HCT116 (cell line): ENCODE measurements at regions not wholly inside any gene's neighbourhood (a gene's known extent, or its start where the extent isn't known, plus 50 kb on each side); places are given as distances from the start of the nearest gene placed in this dataset.

Source experiments
- ATAC-seq: fragments of 200-7000 bp; cut with Tn5 transposase; 2 replicates; pipeline ENCODE4 v1.9.1; 2020; ENCODE audit warnings: mild to moderate bottlenecking, moderate library complexity
- BruUV-seq: library from RNA; stranded (reverse); fragments of 400-500 nt; replicated peaks from 2 replicates; lab custom pipeline; 2021; lab: Mats Ljungman, UMichigan
- CTCF ChIA-PET: fragments of 300-600 bp; sonication (Branson Sonifier 250); formaldehyde crosslinking; loops from one replicate; lab custom pipeline; 2021; ENCODE audit warnings: antibody characterized with exemption; lab: Charles Lee
- POLR2A ChIA-PET: fragments of 300-600, 350-600 bp; sonication (Branson Sonifier 250); formaldehyde crosslinking; loops from one replicate; lab custom pipeline; 2021; ENCODE audit warnings: antibody characterized with exemption; lab: Charles Lee
- RAD21 ChIA-PET, 2 experiments: fragments of 300-600 bp; sonication (Branson Sonifier 250); formaldehyde crosslinking; loops; one replicate each; lab custom pipeline; 2023; ENCODE audit warnings: low total read pairs in 2 of 2; ENCODE audit not compliant: uncharacterized antibody in 2 of 2, unreplicated experiment in 2 of 2, low non-redundant PET in 1 of 2; lab: Charles Lee
- DNase-seq: peaks from one replicate; pipeline ENCODE4 v3.0.0-alpha.2; 2010; ENCODE audit warnings: low read depth, low spot score
- H2AFZ ChIP-seq: fragments of 200-600 bp; shearing (Covaris generic), sonication (generic); 2 replicates; pipeline ENCODE4 v1.6.1; 2017; ENCODE audit warnings: low read depth, mixed run types, mixed read lengths, antibody characterized with exemption, low read length; ENCODE audit not compliant: poor library complexity, severe bottlenecking
- H3K27ac ChIP-seq: 2 replicates; pipeline ENCODE4 v1.5.1; 2012; ENCODE audit warnings: low read depth, low read length
- H3K27me3 ChIP-seq: fragments of 200-600 bp; sonication (generic); 2 replicates; pipeline ENCODE4 v1.6.1; 2016; ENCODE audit warnings: mixed run types, low read length, mixed read lengths; ENCODE audit not compliant: insufficient read depth
- H3K36me3 ChIP-seq, 2 experiments: fragments of 200-500 bp in 1 of 2; fragments of 200-600 bp in 1 of 2; sonication (Bioruptor generic) in 1 of 2; sonication (generic) in 1 of 2; 2 replicates each; pipeline versions ENCODE4 v1.5.1 to v1.6.1; 2014 to 2016; ENCODE audit warnings: low read length in 2 of 2, inconsistent platforms in 1 of 2, mixed read lengths in 1 of 2, mixed run types in 1 of 2; ENCODE audit not compliant: insufficient read depth in 2 of 2, control insufficient read depth in 1 of 2
- H3K4me1 ChIP-seq, 2 experiments: fragments of 200-600 bp in 1 of 2; sonication (generic) in 1 of 2; 2 replicates each; pipeline versions ENCODE4 v1.5.1 to v1.6.1; 2012 to 2017; ENCODE audit warnings: low read length in 2 of 2, inconsistent platforms in 1 of 2, mild to moderate bottlenecking in 1 of 2, mixed read lengths in 1 of 2, mixed run types in 1 of 2, moderate library complexity in 1 of 2; ENCODE audit not compliant: insufficient read depth in 2 of 2, control insufficient read depth in 1 of 2
- H3K4me2 ChIP-seq: fragments of 200-600 bp; sonication (generic); 2 replicates; pipeline ENCODE4 v1.6.1; 2017; ENCODE audit warnings: mixed run types, low read length, mixed read lengths
- H3K4me3 ChIP-seq, 2 experiments: fragments of 200-600 bp in 1 of 2; sonication (generic) in 1 of 2; replicated peaks in 1 of 2; 2 replicates each; pipeline ENCODE4 v1.5.1; 2011 to 2016; ENCODE audit warnings: low read length in 2 of 2, control low read depth in 1 of 2, low read depth in 1 of 2, mild to moderate bottlenecking in 1 of 2, mixed read lengths in 1 of 2, mixed run types in 1 of 2
- H3K79me2 ChIP-seq: fragments of 200-600 bp; sonication (generic); 2 replicates; pipeline ENCODE4 v1.6.1; 2017; ENCODE audit warnings: mild to moderate bottlenecking, mixed run types, low read length, moderate library complexity, mixed read lengths; ENCODE audit not compliant: insufficient read depth
- H3K9ac ChIP-seq: fragments of 200-600 bp; sonication (generic); 2 replicates; pipeline ENCODE4 v1.6.1; 2016; ENCODE audit warnings: low read length, mixed read lengths
- H3K9me2 ChIP-seq: fragments of 200-600 bp; sonication (generic), shearing (Covaris generic); 2 replicates; pipeline ENCODE4 v1.6.1; 2017; ENCODE audit warnings: mixed run types, mild to moderate bottlenecking, moderate library complexity; ENCODE audit not compliant: insufficient read depth
- H3K9me3 ChIP-seq, 2 experiments: fragments of 200-500 bp in 1 of 2; fragments of 200-600 bp in 1 of 2; sonication (Bioruptor generic) in 1 of 2; sonication (generic) in 1 of 2; 2 replicates each; pipeline ENCODE4 v1.6.1; 2014 to 2017; ENCODE audit warnings: low read length in 2 of 2, mixed read lengths in 2 of 2, inconsistent platforms in 1 of 2, low read depth in 1 of 2, mild to moderate bottlenecking in 1 of 2, mixed run types in 1 of 2, moderate library complexity in 1 of 2; ENCODE audit not compliant: control insufficient read depth in 1 of 2, insufficient read depth in 1 of 2
- H4K20me1 ChIP-seq: fragments of 200-600 bp; sonication (generic), shearing (Covaris generic); 2 replicates; pipeline ENCODE4 v1.6.1; 2017; ENCODE audit warnings: mixed run types, mild to moderate bottlenecking, moderate library complexity; ENCODE audit not compliant: insufficient read depth
- ATF3 ChIP-seq: IDR thresholded peaks from 2 replicates; pipeline ENCODE4 v1.6.1; 2012
- CTCF ChIP-seq, 3 experiments: fragments of 200-600 bp in 1 of 3; sonication (generic) in 1 of 3; IDR thresholded peaks in 2 of 3; conservative IDR thresholded peaks in 1 of 3; 2 replicates each; pipeline ENCODE4 v1.5.1; 2012 to 2017; ENCODE audit warnings: low read depth in 2 of 3, low read length in 2 of 3, antibody characterized with exemption in 1 of 3, borderline replicate concordance in 1 of 3, control low read depth in 1 of 3, mild to moderate bottlenecking in 1 of 3, mixed read lengths in 1 of 3, mixed run types in 1 of 3, moderate library complexity in 1 of 3; ENCODE audit not compliant: insufficient read depth in 1 of 3
- EGR1 ChIP-seq: IDR thresholded peaks from 2 replicates; pipeline ENCODE4 v1.6.1; 2012; ENCODE audit warnings: low read depth
- ELF1 ChIP-seq: IDR thresholded peaks from 2 replicates; pipeline ENCODE4 v1.6.1; 2012; ENCODE audit warnings: low read depth, borderline replicate concordance
- EZH2phosphoT487 ChIP-seq: fragments of 200-600 bp; IDR thresholded peaks from 2 replicates; pipeline ENCODE4 v1.6.1; 2018; ENCODE audit warnings: antibody characterized with exemption, borderline replicate concordance
- MAX ChIP-seq: IDR thresholded peaks from 2 replicates; pipeline ENCODE4 v1.6.1; 2012
- RAD21 ChIP-seq: IDR thresholded peaks from 2 replicates; pipeline ENCODE4 v1.6.1; 2012; ENCODE audit warnings: low read depth, mild to moderate bottlenecking
- SIN3A ChIP-seq: IDR thresholded peaks from 2 replicates; pipeline ENCODE4 v1.6.1; 2012; ENCODE audit warnings: low read depth
- TCF7L2 ChIP-seq: IDR thresholded peaks from 2 replicates; pipeline ENCODE4 v1.7.0; 2011; ENCODE audit warnings: borderline replicate concordance, inconsistent platforms; ENCODE audit not compliant: insufficient read depth, insufficient read length; ENCODE audit errors: extremely low read depth
- YY1 ChIP-seq: IDR thresholded peaks from 2 replicates; pipeline ENCODE4 v1.6.1; 2011; ENCODE audit warnings: low read length, low read depth, moderate library complexity, mild to moderate bottlenecking; ENCODE audit not compliant: insufficient replicate concordance; ENCODE audit errors: extremely low read depth
- ZBTB33 ChIP-seq: IDR thresholded peaks from 2 replicates; pipeline ENCODE4 v1.6.1; 2011; ENCODE audit warnings: mild to moderate bottlenecking, low read length, moderate library complexity; ENCODE audit not compliant: insufficient replicate concordance; ENCODE audit errors: extremely low read depth
- ZNF274 ChIP-seq: fragments of 200-500 bp; sonication (Bioruptor generic); IDR thresholded peaks from 2 replicates; pipeline ENCODE4 v1.6.1; 2014; ENCODE audit warnings: mild to moderate bottlenecking, low read depth, low read length, inconsistent platforms
- intact Hi-C: fragments of 100-400 bp; cut with micrococcal nuclease; formaldehyde crosslinking; loops from 2 replicates; pipeline ENCODE4 v1.10.0; 2022

GRCh38 chr6:28769626-28770402, 154.0 kb downstream of the TRIM27 start:
- no peak overlapping the region for H3K27ac ChIP-seq
- no peak overlapping the region for H3K4me3 ChIP-seq
- H3K36me3 ChIP-seq: no peaks in the 10 kb centered on the region
- ATAC-seq: peak; percentile 71
- H3K9me3 ChIP-seq: no peaks in the 10 kb centered on the region
- TF ChIP-seq RAD21 (peak; percentile 61), CTCF (IDR thresholded peaks at IDR 0.05 in 2 of 3, conservative IDR thresholded peaks at IDR 0.05 in 1 of 3; ENCODE audit: borderline replicate concordance in 1 of 3, insufficient read depth in 1 of 3, low read depth in 2 of 3, low read length in 2 of 3) (peak; percentile 28 to 53 (median 35); a peak in 5 of 6 replicates), TCF7L2 (no peak)
- no peak for DNase-seq
- BruUV-seq: no TSS peak
- 0 out of 2 replicates have a peak overlapping the region, but pooled peaks have one; percentile 21 for H3K4me2 ChIP-seq
- H3K79me2 ChIP-seq: no peaks in the 10 kb centered on the region
- no peaks in the 10 kb centered on the region for H3K9me2 ChIP-seq
- H3K9ac ChIP-seq: no peak overlapping the region
- peaks cover 22 to 36% of the 10 kb centered on the region in 2 experiments for H3K4me1 ChIP-seq
- no peaks in the 10 kb centered on the region for H3K27me3 ChIP-seq
- no peaks in the 10 kb centered on the region for H4K20me1 ChIP-seq
- POLR2A ChIA-PET: interaction anchor here (1.3 kb wide), 1 partner anchor 11 kb away, joined by 4 read pairs; no protein-coding TSS in a partner anchor
- CTCF ChIA-PET: interaction anchor here (0.8 to 1.4 kb wide), 4 partner anchors 10 to 90 kb away, joined by 3 to 6 read pairs (median 3); no protein-coding TSS in a partner anchor
- RAD21 ChIA-PET: no interaction called here
- H2AFZ ChIP-seq: peak overlapping the region; percentile 87
- intact Hi-C loops: no loop called here

GRCh38 chr6:28770732-28771131, 153.1 kb downstream of the TRIM27 start:
- Histone ChIP-seq H3K4me1 (peaks cover 22 to 36% of the 10 kb centered on the region in 2 experiments), H3K4me2 (no peak overlapping the region), H3K9me2 (no peaks in the 10 kb centered on the region), H3K27ac (no peak overlapping the region), H3K4me3 (no peak overlapping the region), H4K20me1 (no peaks in the 10 kb centered on the region), H3K9me3 (no peaks in the 10 kb centered on the region), H3K79me2 (no peaks in the 10 kb centered on the region), H2AFZ (peak overlapping the region; percentile 76), H3K9ac (no peak overlapping the region), H3K27me3 (no peaks in the 10 kb centered on the region), H3K36me3 (no peaks in the 10 kb centered on the region)
- no peak for ATAC-seq
- DNase-seq: no peak
- BruUV-seq: no TSS peak
- ChIA-PET RAD21 (no interaction called here), CTCF (interaction anchor here (0.8 to 1.4 kb wide), 5 partner anchors 10 to 67 kb away, joined by 3 to 6 read pairs (median 3); no protein-coding TSS in a partner anchor), POLR2A (no interaction called here)
- intact Hi-C loops: no loop called here
- TF ChIP-seq TCF7L2 (no peak), ZBTB33 (no peak), ZNF274 (no peak), YY1 (no peak), SIN3A (no peak), RAD21 (no peak), EGR1 (no peak), ELF1 (no peak), MAX (no peak), ATF3 (no peak), EZH2phosphoT487 (no peak)
